Omental fat pad (tissue), 3 donors: ENCODE measurements at regions not wholly inside any gene's neighbourhood (a gene's known extent, or its start where the extent isn't known, plus 50 kb on each side); places are given as distances from the start of the nearest gene placed in this dataset.

ENCODE experiments used
- ATAC-seq: fragments of 150-250 bp; one replicate; pipeline ENCODE4 v1.9.1; 2016; ENCODE audit warnings: mild to moderate bottlenecking, moderate library complexity; ENCODE audit not compliant: low FRiP score
- DNase-seq: peaks from one replicate; pipeline ENCODE4 v3.0.0-alpha.2; 2019; ENCODE audit warnings: low spot score
- TF ChIP-seq, protein P1 (sequence below), 3 donors: fragments of 450-650 bp; IDR thresholded peaks; one replicate each; pipeline ENCODE4 v1.5.1; 2016 to 2017; ENCODE audit warnings: antibody characterized with exemption in 3 of 3, mild to moderate bottlenecking in 3 of 3, moderate library complexity in 2 of 3

DNA sequence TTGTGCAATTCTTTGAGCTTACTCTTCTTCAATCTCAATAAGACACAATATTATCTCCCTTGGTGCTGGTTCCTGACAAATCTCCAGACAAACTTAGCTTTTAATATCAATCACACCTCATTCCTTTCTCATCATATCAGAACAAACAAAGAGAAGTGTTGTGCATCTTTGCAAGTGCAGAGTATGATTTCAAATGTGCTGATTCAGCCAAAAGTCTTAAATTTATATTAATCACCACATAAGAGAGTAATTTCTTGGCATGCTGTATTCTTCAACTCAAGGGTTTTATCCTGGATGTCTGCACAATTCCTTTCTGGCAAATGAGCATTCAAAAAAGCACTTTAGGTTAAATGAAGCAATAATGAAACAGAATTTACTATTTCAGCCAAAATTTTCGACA, 877.8 kb downstream of the ANKRD7 start:
- ATAC-seq (no peak), DNase-seq (no peak)
- TF ChIP-seq, protein P1, sequence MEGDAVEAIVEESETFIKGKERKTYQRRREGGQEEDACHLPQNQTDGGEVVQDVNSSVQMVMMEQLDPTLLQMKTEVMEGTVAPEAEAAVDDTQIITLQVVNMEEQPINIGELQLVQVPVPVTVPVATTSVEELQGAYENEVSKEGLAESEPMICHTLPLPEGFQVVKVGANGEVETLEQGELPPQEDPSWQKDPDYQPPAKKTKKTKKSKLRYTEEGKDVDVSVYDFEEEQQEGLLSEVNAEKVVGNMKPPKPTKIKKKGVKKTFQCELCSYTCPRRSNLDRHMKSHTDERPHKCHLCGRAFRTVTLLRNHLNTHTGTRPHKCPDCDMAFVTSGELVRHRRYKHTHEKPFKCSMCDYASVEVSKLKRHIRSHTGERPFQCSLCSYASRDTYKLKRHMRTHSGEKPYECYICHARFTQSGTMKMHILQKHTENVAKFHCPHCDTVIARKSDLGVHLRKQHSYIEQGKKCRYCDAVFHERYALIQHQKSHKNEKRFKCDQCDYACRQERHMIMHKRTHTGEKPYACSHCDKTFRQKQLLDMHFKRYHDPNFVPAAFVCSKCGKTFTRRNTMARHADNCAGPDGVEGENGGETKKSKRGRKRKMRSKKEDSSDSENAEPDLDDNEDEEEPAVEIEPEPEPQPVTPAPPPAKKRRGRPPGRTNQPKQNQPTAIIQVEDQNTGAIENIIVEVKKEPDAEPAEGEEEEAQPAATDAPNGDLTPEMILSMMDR (IDR thresholded peaks at IDR 0.05): no peak

- DNase-seq (no peak), ATAC-seq (no peak)
- TF ChIP-seq, protein P1 (IDR thresholded peaks at IDR 0.05): no peak
Observed at GRCh38 chr7:119105381-119105780, 880.9 kb downstream of the ANKRD7 start.

DNA sequence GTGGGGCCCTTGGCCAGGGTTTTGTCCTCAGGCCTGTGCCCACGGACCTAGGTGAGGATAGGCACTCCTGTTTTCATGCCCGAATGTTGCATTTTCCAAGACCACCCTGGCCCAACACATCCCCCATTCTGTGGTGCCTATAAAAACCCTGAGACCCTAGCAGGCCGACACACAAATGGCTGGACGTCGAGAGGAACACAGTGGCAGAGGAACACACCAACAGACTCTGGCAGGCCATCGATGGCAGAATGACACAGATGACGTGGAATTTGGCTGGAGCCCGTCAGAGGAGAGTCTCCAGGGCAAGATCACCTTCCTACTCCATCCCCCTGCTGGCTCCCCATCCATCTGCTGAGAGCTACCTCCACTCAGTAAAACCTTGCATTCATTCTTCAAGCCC, 898.8 kb downstream of the ANKRD7 start:
- TF ChIP-seq, protein P1 (IDR thresholded peaks at IDR 0.05): no peak
- ATAC-seq (no peak), DNase-seq (no peak)

DNA sequence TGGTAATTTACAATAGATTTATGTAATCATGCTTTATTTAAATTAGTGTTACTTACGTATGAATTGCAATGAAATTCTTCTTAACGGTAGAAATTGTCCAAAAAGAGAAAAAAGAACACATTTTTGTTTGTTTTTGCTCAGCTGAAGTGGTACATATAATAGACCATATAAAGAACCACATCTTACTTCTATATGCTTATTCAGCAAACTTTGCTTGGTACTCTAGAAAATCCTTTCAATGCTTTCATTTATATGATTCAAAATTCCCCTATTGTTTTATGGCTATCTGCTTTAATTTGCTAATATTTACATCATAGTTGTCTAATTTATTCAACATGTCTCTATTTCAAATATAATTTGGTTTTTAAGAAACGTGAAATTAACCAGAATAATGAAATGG, 903.2 kb downstream of the ANKRD7 start:
- TF ChIP-seq, protein P1 (IDR thresholded peaks at IDR 0.05): no peak
- DNase-seq (no peak), ATAC-seq (no peak)

DNA sequence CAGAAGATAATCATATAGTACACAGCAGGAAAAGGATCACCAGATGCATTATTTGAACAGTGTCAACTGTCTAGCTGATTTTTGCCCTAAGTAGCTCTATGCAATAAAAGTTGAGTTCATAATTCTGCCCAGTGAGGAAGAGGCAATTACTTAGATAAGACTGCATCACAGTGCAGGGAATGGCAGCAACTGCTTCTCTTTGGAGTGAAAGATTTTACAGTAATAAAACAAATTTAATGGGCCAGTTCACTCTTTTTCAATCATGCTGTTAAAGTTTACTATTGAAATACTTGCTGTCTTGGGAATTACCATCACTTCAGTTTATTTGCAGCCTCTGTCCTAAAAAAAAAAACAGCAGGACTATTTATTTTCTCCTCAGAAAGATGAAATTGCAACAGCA, 907.9 kb downstream of the ANKRD7 start:
- TF ChIP-seq, protein P1 (IDR thresholded peaks at IDR 0.05): no peak
- ATAC-seq (no peak), DNase-seq (no peak)

- DNase-seq: no peak
- TF ChIP-seq, protein P1 (IDR thresholded peaks at IDR 0.05): no peak
Observed at GRCh38 chr7:119167431-119167830, 942.9 kb downstream of the ANKRD7 start.

DNA sequence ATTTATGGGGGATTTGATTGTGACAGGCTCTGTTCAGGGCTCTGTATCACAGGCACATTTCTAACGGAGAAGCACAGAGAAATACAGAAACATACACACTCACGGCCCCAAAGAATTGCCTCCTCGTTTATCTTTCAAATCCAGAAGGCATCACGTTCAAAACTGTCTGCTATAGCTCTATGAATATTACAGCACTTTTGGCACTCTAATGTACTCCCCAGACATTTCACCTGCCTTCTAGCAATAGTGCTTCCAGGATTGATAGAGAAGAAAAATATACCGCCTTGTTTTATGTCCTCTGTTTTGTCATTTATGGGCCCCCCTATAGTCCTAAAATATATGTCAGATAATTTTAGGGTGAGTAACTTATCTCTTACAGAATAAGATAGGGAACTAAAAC, 947.5 kb downstream of the ANKRD7 start:
- ATAC-seq (no peak), DNase-seq (no peak)
- TF ChIP-seq, protein P1 (IDR thresholded peaks at IDR 0.05): no peak

More at GRCh38 chr7:119167431-119167830, 942.9 kb downstream of the ANKRD7 start:
- no peak for ATAC-seq
